Renal cortex interstitium (tissue), 11 donors: ENCODE measurements at regions not wholly inside any gene's neighbourhood (a gene's known extent, or its start where the extent isn't known, plus 50 kb on each side); places are given as distances from the start of the nearest gene placed in this dataset.
"Not testable (repeated sequence)": the region's sequence is repeated elsewhere in the genome, so short reads cannot be mapped to it uniquely, and the experiment has no call there.

Source experiments
- DNase-seq, 11 donors: peaks; one replicate each; pipeline ENCODE4 v3.0.0-alpha.2; 2013; ENCODE audit warnings: low read depth in 9 of 11, low spot score in 4 of 11; ENCODE audit errors: extremely low read depth in 1 of 11

GRCh38 chr4:170599894-170600293 lies 510.1 kb upstream of the AADAT start:
- no peak for DNase-seq

GRCh38 chr4:170591076-170591475 lies 501.3 kb upstream of the AADAT start:
- DNase-seq = no peak

GRCh38 chr4:170589597-170590191 lies 499.9 kb upstream of the AADAT start:
- peak in 5 of 11 donors; percentile 1 to 17 (median 7) for DNase-seq

- DNase-seq = no peak
Measured at GRCh38 chr4:170581969-170582368, 492.2 kb upstream of the AADAT start.

GRCh38 chr4:170581322-170581721 lies 491.6 kb upstream of the AADAT start:
- DNase-seq = no peak

- no peak for DNase-seq
Measured at GRCh38 chr4:170580651-170581050, 490.9 kb upstream of the AADAT start.

- DNase-seq = no peak
Measured at GRCh38 chr4:170538821-170539473, 449.2 kb upstream of the AADAT start.

- no peak for DNase-seq
Measured at GRCh38 chr4:170529748-170530722, 440.3 kb upstream of the AADAT start.

GRCh38 chr4:170526471-170526870 lies 436.7 kb upstream of the AADAT start:
- no peak for DNase-seq

GRCh38 chr4:170522427-170522970 lies 432.7 kb upstream of the AADAT start:
- no peak for DNase-seq

GRCh38 chr4:170497689-170498088 lies 407.9 kb upstream of the AADAT start:
- DNase-seq = peak in 3 of 11 donors; percentile 4

GRCh38 chr4:170497112-170497511 lies 407.4 kb upstream of the AADAT start:
- peak in 10 of 11 donors; percentile 4 to 47 (median 30) for DNase-seq

GRCh38 chr4:170491981-170492380 lies 402.2 kb upstream of the AADAT start:
- DNase-seq = no peak

- DNase-seq = no peak
Measured at GRCh38 chr4:170476351-170476750, 386.6 kb upstream of the AADAT start.

- DNase-seq = no peak
Measured at GRCh38 chr4:170465429-170465828, 375.7 kb upstream of the AADAT start.

- no peak for DNase-seq
Measured at GRCh38 chr4:170464614-170465197, 374.9 kb upstream of the AADAT start.

GRCh38 chr4:170446782-170447181 lies 357.0 kb upstream of the AADAT start:
- DNase-seq = no peak

GRCh38 chr4:170441146-170441545 lies 351.4 kb upstream of the AADAT start:
- DNase-seq = not testable (repeated sequence)

GRCh38 chr4:170428929-170429328 lies 339.2 kb upstream of the AADAT start:
- DNase-seq = no peak
